DND-41 (cell line): ENCODE measurements at regions not wholly inside any gene's neighbourhood (a gene's known extent, or its start where the extent isn't known, plus 50 kb on each side); places are given as distances from the start of the nearest gene placed in this dataset.

ENCODE experiments used
- ATAC-seq: fragments of 200-7000 bp; cut with Tn5 transposase; 3 replicates; pipeline ENCODE4 v1.9.1; 2021; ENCODE audit warnings: low read depth; ENCODE audit not compliant: insufficient read depth
- DNase-seq: peaks from one replicate; pipeline ENCODE4 v3.0.0-alpha.2; 2020
- H2AFZ ChIP-seq: 2 replicates; pipeline ENCODE4 v1.6.0; 2012; ENCODE audit warnings: low read depth, low read length
- H3K27ac ChIP-seq: 2 replicates; pipeline ENCODE4 v1.5.1; 2012; ENCODE audit warnings: low read length, inconsistent platforms
- H3K27me3 ChIP-seq: fragments of 200-600 bp; sonication (generic); 2 replicates; pipeline ENCODE4 v1.6.0; 2012; ENCODE audit warnings: low read length, mild to moderate bottlenecking, inconsistent platforms; ENCODE audit not compliant: insufficient read depth, poor library complexity
- H3K36me3 ChIP-seq: 2 replicates; pipeline ENCODE4 v1.5.1; 2012; ENCODE audit warnings: low read length, inconsistent platforms; ENCODE audit not compliant: insufficient read depth
- H3K4me1 ChIP-seq: 2 replicates; pipeline ENCODE4 v1.5.1; 2012; ENCODE audit warnings: mild to moderate bottlenecking, low read length; ENCODE audit not compliant: insufficient read depth
- H3K4me2 ChIP-seq: 2 replicates; pipeline ENCODE4 v1.6.0; 2012; ENCODE audit warnings: mild to moderate bottlenecking, moderate library complexity, low read length, inconsistent platforms; ENCODE audit not compliant: insufficient read depth
- H3K4me3 ChIP-seq, 2 experiments: fragments of 200-600 bp in 1 of 2; shearing (Covaris generic) in 1 of 2; 2 replicates each; pipeline ENCODE4 v1.5.1; 2012 to 2016; ENCODE audit warnings: inconsistent platforms in 2 of 2, low read length in 2 of 2, mild to moderate bottlenecking in 2 of 2, low read depth in 1 of 2, moderate library complexity in 1 of 2
- H3K79me2 ChIP-seq: 2 replicates; pipeline ENCODE4 v1.6.0; 2012; ENCODE audit warnings: low read length, inconsistent platforms; ENCODE audit not compliant: insufficient read depth
- H3K9ac ChIP-seq: 2 replicates; pipeline ENCODE4 v1.6.0; 2012; ENCODE audit warnings: low read depth, mild to moderate bottlenecking, inconsistent platforms, low read length, moderate library complexity
- H3K9me3 ChIP-seq: 2 replicates; pipeline ENCODE4 v1.5.1; 2012; ENCODE audit warnings: low read length, moderate library complexity, mild to moderate bottlenecking, inconsistent platforms; ENCODE audit not compliant: insufficient read depth, severe bottlenecking
- H4K20me1 ChIP-seq: 2 replicates; pipeline ENCODE4 v1.6.0; 2012; ENCODE audit warnings: low read length; ENCODE audit not compliant: insufficient read depth
- CTCF ChIP-seq: IDR thresholded peaks from 2 replicates; pipeline ENCODE4 v1.5.1; 2012; ENCODE audit warnings: borderline replicate concordance, low read length, moderate library complexity, mild to moderate bottlenecking; ENCODE audit not compliant: poor library complexity, severe bottlenecking; ENCODE audit errors: extremely low read depth
- EZH2 ChIP-seq: IDR thresholded peaks from 3 replicates; pipeline ENCODE4 v1.6.1; 2012; ENCODE audit warnings: borderline replicate concordance, low read depth, mild to moderate bottlenecking, moderate library complexity, low read length, inconsistent platforms; ENCODE audit not compliant: severe bottlenecking

DNA sequence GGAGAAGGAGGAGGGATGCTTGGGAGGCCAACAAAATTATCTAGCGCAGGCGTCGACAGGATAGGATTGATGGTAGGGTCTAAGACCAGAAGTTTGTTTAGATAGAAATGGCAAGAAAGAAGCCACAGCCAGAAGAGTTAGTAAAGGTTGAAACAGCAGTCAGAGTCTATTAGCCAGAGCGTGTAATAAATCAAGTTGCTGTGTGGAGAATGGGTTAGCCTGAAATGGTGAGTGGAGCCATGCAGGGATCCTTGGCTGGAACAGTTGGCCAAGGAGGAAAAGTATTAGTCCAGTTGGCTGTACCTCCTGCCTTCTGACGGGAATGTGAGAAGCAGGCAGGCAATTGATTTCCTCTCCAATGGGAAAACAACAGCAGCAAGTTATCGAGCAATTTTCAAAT, 190.7 kb upstream of the CCDC68 start:
- no peaks in the 10 kb centered on the region for H3K9me3 ChIP-seq
- H3K9ac ChIP-seq: no peak overlapping the region
- TF ChIP-seq EZH2 (no peak), CTCF (no peak)
- H3K27ac ChIP-seq: no peak overlapping the region
- ATAC-seq (no peak), DNase-seq (no peak)
- H3K4me1 ChIP-seq: no peaks in the 10 kb centered on the region
- no peak overlapping the region for H2AFZ ChIP-seq
- peaks cover 3% of the 10 kb centered on the region for H3K27me3 ChIP-seq
- H3K36me3 ChIP-seq: no peaks in the 10 kb centered on the region
- H3K79me2 ChIP-seq: no peaks in the 10 kb centered on the region
- H4K20me1 ChIP-seq: no peaks in the 10 kb centered on the region
- H3K4me2 ChIP-seq: no peak overlapping the region
- no peak overlapping the region for H3K4me3 ChIP-seq

- TF ChIP-seq CTCF (no peak), EZH2 (no peak)
- Histone ChIP-seq H2AFZ (no peak overlapping the region), H3K27me3 (peaks cover 3% of the 10 kb centered on the region)
Measured at GRCh38 chr18:55147791-55148190, 188.5 kb upstream of the CCDC68 start.

DNA sequence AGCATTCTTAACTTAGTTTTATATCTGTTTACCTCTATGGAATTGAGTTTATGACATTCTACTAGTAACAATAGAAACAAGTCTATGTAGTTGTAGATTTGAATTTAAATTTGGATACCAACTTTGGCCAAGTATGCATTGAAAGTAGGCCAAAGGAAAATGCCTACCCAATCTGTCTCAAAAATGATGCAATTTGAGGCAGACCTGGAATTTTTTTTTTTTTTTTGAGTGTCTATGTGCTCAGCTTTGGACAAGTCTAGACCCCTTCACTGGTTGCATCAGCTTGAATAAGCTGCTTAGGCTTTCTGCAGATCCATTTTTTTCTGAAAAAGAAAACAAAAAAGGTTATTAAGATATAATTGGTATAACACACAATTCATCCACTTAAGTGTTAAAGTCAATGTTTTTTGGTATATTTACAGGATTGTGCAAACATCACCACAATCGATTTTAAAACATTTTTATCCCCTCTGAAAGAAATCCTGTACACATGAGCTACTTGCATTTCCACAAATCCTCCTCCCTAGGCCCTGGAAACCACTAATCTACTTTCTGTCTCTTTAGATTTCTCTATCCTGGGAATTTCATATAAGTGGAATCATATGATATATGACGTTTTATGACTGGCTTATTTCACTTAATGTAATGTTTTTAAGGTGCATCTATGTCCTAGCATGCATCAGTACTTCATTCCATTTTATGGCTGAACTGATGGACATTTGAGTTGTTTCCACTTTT, 185.1 kb upstream of the CCDC68 start:
- no peaks in the 10 kb centered on the region for H3K36me3 ChIP-seq
- H2AFZ ChIP-seq: no peak overlapping the region
- no peaks in the 10 kb centered on the region for H3K79me2 ChIP-seq
- no peak for DNase-seq
- H3K27ac ChIP-seq: no peak overlapping the region
- no peaks in the 10 kb centered on the region for H4K20me1 ChIP-seq
- H3K27me3 ChIP-seq: peaks cover 8% of the 10 kb centered on the region
- ATAC-seq: no peak
- H3K4me3 ChIP-seq: no peak overlapping the region
- H3K4me2 ChIP-seq: no peak overlapping the region
- no peaks in the 10 kb centered on the region for H3K4me1 ChIP-seq
- H3K9me3 ChIP-seq: no peaks in the 10 kb centered on the region
- H3K9ac ChIP-seq: no peak overlapping the region
- no peak for TF ChIP-seq CTCF
- TF ChIP-seq EZH2: no peak

More at GRCh38 chr18:55147791-55148190, 188.5 kb upstream of the CCDC68 start:
- Histone ChIP-seq H4K20me1 (no peaks in the 10 kb centered on the region), H3K27ac (no peak overlapping the region), H3K4me1 (no peaks in the 10 kb centered on the region), H3K9ac (no peak overlapping the region), H3K79me2 (no peaks in the 10 kb centered on the region), H3K36me3 (no peaks in the 10 kb centered on the region), H3K9me3 (no peaks in the 10 kb centered on the region), H3K4me2 (no peak overlapping the region), H3K4me3 (no peak overlapping the region)
- DNase-seq: no peak
- no peak for ATAC-seq

- Histone ChIP-seq H3K9ac (no peak overlapping the region), H2AFZ (no peak overlapping the region), H3K79me2 (no peaks in the 10 kb centered on the region), H3K27me3 (peaks cover 6% of the 10 kb centered on the region), H3K9me3 (no peaks in the 10 kb centered on the region), H3K36me3 (no peaks in the 10 kb centered on the region), H4K20me1 (no peaks in the 10 kb centered on the region), H3K27ac (no peak overlapping the region), H3K4me2 (no peak overlapping the region), H3K4me3 (no peak overlapping the region), H3K4me1 (no peaks in the 10 kb centered on the region)
- DNase-seq (no peak), ATAC-seq (no peak)
- no peak for TF ChIP-seq EZH2
- TF ChIP-seq CTCF: no peak
Measured at GRCh38 chr18:55142410-55142809, 183.1 kb upstream of the CCDC68 start.
